NCI-H2196 (cell line): ENCODE measurements at regions not wholly inside any gene's neighbourhood (a gene's known extent, or its start where the extent isn't known, plus 50 kb on each side); places are given as distances from the start of the nearest gene placed in this dataset.
"Not testable (repeated sequence)": the region's sequence is repeated elsewhere in the genome, so short reads cannot be mapped to it uniquely, and the experiment has no call there.

ENCODE experiments used
- DNase-seq: peaks from one replicate; lab custom pipeline; 2025; ENCODE audit not compliant: unreplicated experiment; lab: John Stamatoyannopoulos, UW

GRCh38 chr14:98927986-98928385 lies 344.0 kb downstream of the BCL11B start:
- no peak for DNase-seq

- no peak for DNase-seq
Observed at GRCh38 chr14:98928418-98928817, 343.6 kb downstream of the BCL11B start.

GRCh38 chr14:98931126-98931525 lies 340.9 kb downstream of the BCL11B start:
- DNase-seq, result no peak

GRCh38 chr14:98931911-98932310 lies 340.1 kb downstream of the BCL11B start:
- no peak for DNase-seq

- DNase-seq, result no peak
Observed at GRCh38 chr14:98932431-98933325, 339.3 kb downstream of the BCL11B start.

GRCh38 chr14:98934569-98934968 lies 337.4 kb downstream of the BCL11B start:
- not testable (repeated sequence) for DNase-seq

GRCh38 chr14:98935921-98936320 lies 336.1 kb downstream of the BCL11B start:
- no peak for DNase-seq

GRCh38 chr14:98937021-98937420 lies 335.0 kb downstream of the BCL11B start:
- DNase-seq, result no peak

GRCh38 chr14:98937712-98938505 lies 334.1 kb downstream of the BCL11B start:
- no peak for DNase-seq

- DNase-seq, result no peak
Observed at GRCh38 chr14:98940693-98941437, 331.1 kb downstream of the BCL11B start.

GRCh38 chr14:98941481-98941880 lies 330.5 kb downstream of the BCL11B start:
- no peak for DNase-seq

- DNase-seq, result no peak
Observed at GRCh38 chr14:98943907-98944306, 328.1 kb downstream of the BCL11B start.

- no peak for DNase-seq
Observed at GRCh38 chr14:98944989-98945388, 327.0 kb downstream of the BCL11B start.

GRCh38 chr14:98945611-98946570 lies 326.1 kb downstream of the BCL11B start:
- no peak for DNase-seq

GRCh38 chr14:98946940-98947339 lies 325.1 kb downstream of the BCL11B start:
- DNase-seq, result no peak

GRCh38 chr14:98947911-98948595 lies 323.9 kb downstream of the BCL11B start:
- no peak for DNase-seq

GRCh38 chr14:98949051-98949450 lies 322.9 kb downstream of the BCL11B start:
- DNase-seq, result no peak

- DNase-seq, result no peak
Observed at GRCh38 chr14:98949481-98950135, 322.4 kb downstream of the BCL11B start.

- no peak for DNase-seq
Observed at GRCh38 chr14:98950353-98950895, 321.6 kb downstream of the BCL11B start.
